Progenitor cell of endocrine pancreas (in vitro differentiated cells): ENCODE measurements at regions not wholly inside any gene's neighbourhood (a gene's known extent, or its start where the extent isn't known, plus 50 kb on each side); places are given as distances from the start of the nearest gene placed in this dataset.

ENCODE experiments used
- DNase-seq: peaks from one replicate; pipeline ENCODE4 v3.0.0; 2021; ENCODE audit warnings: low spot score; ENCODE audit not compliant: unreplicated experiment
- H3K27ac Mint-ChIP-seq: 2 replicates; pipeline ENCODE4 v1.8.0; 2021; ENCODE audit warnings: mild to moderate bottlenecking, moderate library complexity, mixed read lengths
- H3K27me3 Mint-ChIP-seq: 2 replicates; pipeline ENCODE4 v1.8.0; 2021; ENCODE audit warnings: mixed read lengths
- H3K36me3 Mint-ChIP-seq: 2 replicates; pipeline ENCODE4 v1.8.0; 2022; ENCODE audit warnings: mixed read lengths; ENCODE audit not compliant: insufficient read depth
- H3K4me1 Mint-ChIP-seq: 2 replicates; pipeline ENCODE4 v1.8.0; 2021; ENCODE audit warnings: low read depth, mixed read lengths
- H3K4me3 Mint-ChIP-seq: 2 replicates; pipeline ENCODE4 v1.8.0; 2021; ENCODE audit warnings: low read depth, mild to moderate bottlenecking, moderate library complexity, mixed read lengths
- H3K9me3 Mint-ChIP-seq: 2 replicates; pipeline ENCODE4 v1.8.0; 2021; ENCODE audit warnings: low read depth, mixed read lengths
- CTCF ChIP-seq: fragments of 200-600 bp; sonication (generic); IDR thresholded peaks from one replicate; pipeline ENCODE4 v1.5.0; 2021; ENCODE audit warnings: antibody characterized with exemption, mild to moderate bottlenecking; ENCODE audit not compliant: unreplicated experiment

DNA sequence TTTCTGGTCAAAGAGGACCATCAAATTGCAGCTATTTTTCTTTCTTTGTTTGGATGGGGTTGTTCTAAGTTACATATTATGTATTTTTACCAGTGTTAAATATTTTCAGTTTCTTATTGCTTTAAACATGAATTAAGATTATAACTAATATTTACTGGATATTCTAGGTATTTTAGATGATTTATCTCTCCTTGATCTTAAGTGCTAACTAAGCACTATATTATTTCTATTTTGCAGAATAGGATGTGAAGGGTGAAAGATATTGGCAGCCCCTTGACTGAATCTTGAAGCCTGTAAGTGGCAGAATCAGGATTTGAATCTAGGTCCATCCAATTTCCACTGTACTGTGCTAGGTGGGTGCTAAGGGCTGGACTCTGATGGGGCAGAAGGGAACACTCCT is 307.3 kb upstream of the CCL2 start:
- H3K36me3 Mint-ChIP-seq: no peaks in the 10 kb centered on the region
- H3K9me3 Mint-ChIP-seq: no peaks in the 10 kb centered on the region
- H3K4me3 Mint-ChIP-seq: no peak overlapping the region
- TF ChIP-seq CTCF: no peak
- peaks cover 2% of the 10 kb centered on the region for H3K4me1 Mint-ChIP-seq
- no peak for DNase-seq
- peaks cover 21% of the 10 kb centered on the region for H3K27me3 Mint-ChIP-seq
- no peak overlapping the region for H3K27ac Mint-ChIP-seq

DNA sequence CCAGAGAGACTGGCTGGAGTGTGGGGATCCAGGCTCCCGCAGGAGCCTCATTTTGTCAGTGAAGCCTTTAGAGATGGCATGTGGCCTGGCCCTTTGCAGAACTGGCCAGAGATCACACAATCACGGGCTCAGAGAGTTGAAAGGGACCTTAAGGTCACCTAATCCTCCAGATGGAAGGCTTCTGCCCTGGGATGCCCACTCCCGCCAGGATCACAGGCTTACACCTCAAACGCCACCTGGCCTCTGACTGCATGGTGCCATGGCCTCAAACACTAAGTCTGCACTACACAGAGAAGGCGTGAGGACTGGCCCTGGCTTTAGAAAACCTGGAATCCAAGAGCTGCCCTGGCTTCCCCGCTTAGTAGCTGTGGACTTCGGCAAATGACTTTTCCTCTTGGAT is 306.8 kb upstream of the CCL2 start:
- H3K27me3 Mint-ChIP-seq: peaks cover 21% of the 10 kb centered on the region
- no peak overlapping the region for H3K4me3 Mint-ChIP-seq
- TF ChIP-seq CTCF: no peak
- H3K27ac Mint-ChIP-seq: no peak overlapping the region
- H3K36me3 Mint-ChIP-seq: no peaks in the 10 kb centered on the region
- DNase-seq: no peak
- H3K9me3 Mint-ChIP-seq: no peaks in the 10 kb centered on the region
- peaks cover 1% of the 10 kb centered on the region for H3K4me1 Mint-ChIP-seq

DNA sequence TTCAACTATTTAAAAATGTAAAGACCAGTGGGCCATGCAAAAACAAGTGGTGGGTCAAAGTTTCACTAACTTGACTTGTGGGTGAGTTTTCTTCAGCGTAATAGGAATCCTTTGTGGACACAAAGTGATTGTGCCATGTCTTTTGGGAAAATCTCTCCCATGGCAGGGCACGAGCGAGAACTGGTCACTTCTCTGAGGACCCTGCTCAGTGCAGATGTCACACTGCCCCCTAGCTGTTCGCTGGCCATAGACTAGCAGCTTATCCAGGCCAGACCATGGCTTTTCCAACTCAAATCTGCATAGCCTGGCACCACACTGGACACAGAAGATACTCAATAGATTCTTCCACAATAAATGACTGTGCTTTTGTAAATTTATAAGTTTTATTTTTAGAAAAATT is 306.0 kb upstream of the CCL2 start:
- peak; percentile 73 for TF ChIP-seq CTCF
- DNase-seq: peak; percentile 31
- peaks cover under 1% of the 10 kb centered on the region for H3K4me1 Mint-ChIP-seq
- H3K27ac Mint-ChIP-seq: peak overlapping the region; percentile 46
- H3K36me3 Mint-ChIP-seq: no peaks in the 10 kb centered on the region
- H3K4me3 Mint-ChIP-seq: no peak overlapping the region
- H3K27me3 Mint-ChIP-seq: peaks cover 24% of the 10 kb centered on the region
- H3K9me3 Mint-ChIP-seq: no peaks in the 10 kb centered on the region

DNA sequence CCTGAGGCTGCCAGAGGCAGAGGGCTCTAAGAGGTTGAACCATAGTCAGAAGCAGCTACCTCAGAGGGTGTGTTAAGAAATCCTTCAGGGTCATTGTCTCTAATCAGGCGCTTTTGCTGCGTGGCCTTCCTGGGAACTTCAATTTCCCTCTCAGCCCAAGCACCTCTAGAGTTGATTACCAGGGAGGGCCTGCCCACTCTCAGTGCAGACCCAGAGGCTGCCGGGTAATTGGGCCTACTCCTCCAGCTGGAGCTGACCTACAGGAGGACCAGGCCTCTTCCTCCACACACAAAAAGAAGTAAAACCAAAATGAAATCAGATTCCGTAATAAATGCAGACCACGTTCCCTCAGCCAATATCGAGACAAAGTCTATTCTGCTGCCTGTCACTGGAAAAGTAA is 305.0 kb upstream of the CCL2 start:
- Mint-ChIP-seq H3K4me3 (no peak overlapping the region), H3K36me3 (no peaks in the 10 kb centered on the region), H3K27me3 (peaks cover 20% of the 10 kb centered on the region), H3K4me1 (no peaks in the 10 kb centered on the region), H3K27ac (no peak overlapping the region), H3K9me3 (no peaks in the 10 kb centered on the region)
- DNase-seq: no peak
- no peak for TF ChIP-seq CTCF

DNA sequence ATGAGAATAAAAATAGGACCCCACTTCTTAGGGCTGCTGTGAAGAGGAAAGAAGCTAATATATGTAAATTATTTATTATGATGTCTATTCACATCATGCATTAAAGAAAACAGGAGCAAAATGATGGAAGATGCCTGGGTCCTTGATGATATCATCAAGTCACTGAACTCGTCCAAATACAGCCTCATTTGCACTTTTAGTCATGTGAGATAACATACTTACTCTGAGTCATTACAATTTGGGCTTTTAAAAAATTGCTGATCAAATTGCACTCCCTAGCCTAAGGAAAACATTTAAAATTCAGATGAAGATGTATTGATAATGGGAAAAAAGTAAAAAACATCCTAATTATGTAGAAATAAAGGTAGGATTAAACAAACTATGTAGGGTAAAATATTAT is 302.7 kb upstream of the CCL2 start:
- no peak for DNase-seq
- no peak for TF ChIP-seq CTCF
- Mint-ChIP-seq H3K4me1 (no peaks in the 10 kb centered on the region), H3K36me3 (no peaks in the 10 kb centered on the region), H3K9me3 (no peaks in the 10 kb centered on the region), H3K27me3 (peaks cover 10% of the 10 kb centered on the region), H3K27ac (no peak overlapping the region), H3K4me3 (no peak overlapping the region)
